MCF 10A (cell line): ENCODE measurements at regions not wholly inside any gene's neighbourhood (a gene's known extent, or its start where the extent isn't known, plus 50 kb on each side); places are given as distances from the start of the nearest gene placed in this dataset.

Source experiments
- BruUV-seq: library from RNA; stranded (reverse); fragments of 400-500 nt; replicated peaks from 2 replicates; lab custom pipeline; 2021; lab: Mats Ljungman, UMichigan
- CTCF ChIA-PET: fragments of 300-600 bp; sonication (Branson Sonifier 250); formaldehyde crosslinking; extraction: SDS; loops from one replicate; lab custom pipeline; 2021; ENCODE audit warnings: antibody characterized with exemption, inconsistent platforms; lab: Yijun Ruan, JAX
- POLR2A ChIA-PET: fragments of 300-600, 350-650 bp; sonication (Branson Sonifier 250); formaldehyde crosslinking; extraction: SDS; loops from one replicate; lab custom pipeline; 2020; ENCODE audit warnings: antibody characterized with exemption, inconsistent platforms; lab: Yijun Ruan, JAX
- DNase-seq: peaks from one replicate; pipeline ENCODE4 v3.0.0-alpha.2; 2018; ENCODE audit not compliant: unreplicated experiment
- H3K27ac Mint-ChIP-seq: one replicate; pipeline ENCODE4 v1.8.0; 2022; ENCODE audit warnings: mild to moderate bottlenecking, low read depth, mixed read lengths; ENCODE audit not compliant: unreplicated experiment
- H3K27me3 Mint-ChIP-seq: one replicate; pipeline ENCODE4 v1.8.0; 2022; ENCODE audit warnings: mixed read lengths; ENCODE audit not compliant: insufficient read depth, unreplicated experiment
- H3K36me3 Mint-ChIP-seq: one replicate; pipeline ENCODE4 v1.8.0; 2022; ENCODE audit warnings: mild to moderate bottlenecking, moderate library complexity, mixed read lengths; ENCODE audit not compliant: insufficient read depth, unreplicated experiment
- H3K4me1 Mint-ChIP-seq: one replicate; pipeline ENCODE4 v1.8.0; 2022; ENCODE audit warnings: mixed read lengths; ENCODE audit not compliant: insufficient read depth, unreplicated experiment
- H3K4me3 Mint-ChIP-seq: one replicate; pipeline ENCODE4 v1.8.0; 2022; ENCODE audit warnings: mild to moderate bottlenecking, moderate library complexity, mixed read lengths; ENCODE audit not compliant: unreplicated experiment
- H3K9me3 Mint-ChIP-seq: one replicate; pipeline ENCODE4 v1.8.0; 2022; ENCODE audit warnings: mixed read lengths; ENCODE audit not compliant: unreplicated experiment
- CTCF ChIP-seq: fragments of 200-600 bp; IDR thresholded peaks from one replicate; pipeline ENCODE4 v1.8.0; 2022; ENCODE audit warnings: antibody characterized with exemption, mild to moderate bottlenecking; ENCODE audit not compliant: unreplicated experiment
- intact Hi-C: fragments of 100-400 bp; cut with micrococcal nuclease; formaldehyde crosslinking; loops from 2 replicates; pipeline ENCODE4 v1.14.1; 2022

GRCh38 chr5:5587474-5587873, 165.0 kb downstream of the ICE1 start:
- Mint-ChIP-seq H3K27me3 (no peaks in the 10 kb centered on the region), H3K36me3 (no peaks in the 10 kb centered on the region), H3K4me3 (no peak overlapping the region), H3K27ac (no peak overlapping the region), H3K9me3 (peaks cover 21% of the 10 kb centered on the region), H3K4me1 (peaks cover 4% of the 10 kb centered on the region)
- ChIA-PET CTCF (no interaction called here), POLR2A (no interaction called here)
- intact Hi-C loops: no loop called here
- no peak for TF ChIP-seq CTCF
- BruUV-seq: no TSS peak
- no peak for DNase-seq

GRCh38 chr5:5586721-5587120, 164.2 kb downstream of the ICE1 start:
- ChIA-PET POLR2A (interaction anchor here (0.7 kb wide), 1 partner anchor 292 kb away, joined by 4 read pairs; no protein-coding TSS in a partner anchor), CTCF (no interaction called here)
- Mint-ChIP-seq H3K36me3 (no peaks in the 10 kb centered on the region), H3K4me3 (no peak overlapping the region), H3K27ac (no peak overlapping the region), H3K27me3 (no peaks in the 10 kb centered on the region), H3K4me1 (peaks cover 4% of the 10 kb centered on the region), H3K9me3 (peaks cover 21% of the 10 kb centered on the region)
- no peak for TF ChIP-seq CTCF
- no TSS peak for BruUV-seq
- no peak for DNase-seq
- intact Hi-C loops: no loop called here

- Mint-ChIP-seq H3K27ac (no peak overlapping the region), H3K9me3 (peaks cover 21% of the 10 kb centered on the region), H3K36me3 (no peaks in the 10 kb centered on the region), H3K4me1 (peaks cover 4% of the 10 kb centered on the region), H3K27me3 (no peaks in the 10 kb centered on the region), H3K4me3 (no peak overlapping the region)
- ChIA-PET CTCF (interaction anchor here (0.6 to 0.9 kb wide), 4 partner anchors 31 to 1005 kb away, joined by 3 to 5 read pairs (median 4); no protein-coding TSS in a partner anchor), POLR2A (interaction anchor here (0.6 to 0.7 kb wide), 3 partner anchors 72 to 1047 kb away, joined by 3 to 4 read pairs (median 3); partner anchors contain the start of genes NSUN2 and SRD5A1)
- TF ChIP-seq CTCF: no peak
- DNase-seq: no peak
- BruUV-seq: no TSS peak
- intact Hi-C loops: no loop called here
Observed at GRCh38 chr5:5585751-5586341, 163.4 kb downstream of the ICE1 start.

- Mint-ChIP-seq H3K36me3 (no peaks in the 10 kb centered on the region), H3K9me3 (peaks cover 14% of the 10 kb centered on the region), H3K27me3 (no peaks in the 10 kb centered on the region), H3K27ac (no peak overlapping the region), H3K4me1 (peaks cover 4% of the 10 kb centered on the region), H3K4me3 (no peak overlapping the region)
- ChIA-PET POLR2A (interaction anchor here (0.7 kb wide), 1 partner anchor 572 kb away, joined by 3 read pairs; no protein-coding TSS in a partner anchor), CTCF (interaction anchor here (0.7 to 0.9 kb wide), 2 partner anchors 94 to 580 kb away, joined by 3 read pairs; no protein-coding TSS in a partner anchor)
- DNase-seq: no peak
- intact Hi-C loops: no loop called here
- no TSS peak for BruUV-seq
- no peak for TF ChIP-seq CTCF
Observed at GRCh38 chr5:5584751-5585150, 162.3 kb downstream of the ICE1 start.
